IPS-NIHi7 (cell line): ENCODE measurements at regions not wholly inside any gene's neighbourhood (a gene's known extent, or its start where the extent isn't known, plus 50 kb on each side); places are given as distances from the start of the nearest gene placed in this dataset.
"Not testable (repeated sequence)": the region's sequence is repeated elsewhere in the genome, so short reads cannot be mapped to it uniquely, and the experiment has no call there.

Experiments
- DNase-seq: peaks from one replicate; pipeline ENCODE4 v3.0.0; 2012; ENCODE audit warnings: mixed read lengths; ENCODE audit errors: extremely low spot score

GRCh38 chr3:105093371-105094252 is 273.1 kb upstream of the ALCAM start:
- DNase-seq: no peak

GRCh38 chr3:105094588-105094987 is 272.1 kb upstream of the ALCAM start:
- DNase-seq: no peak

GRCh38 chr3:105096071-105096470 is 270.6 kb upstream of the ALCAM start:
- DNase-seq: no peak

- DNase-seq: no peak
Measured at GRCh38 chr3:105101603-105102002, 265.1 kb upstream of the ALCAM start.

- DNase-seq: no peak
Measured at GRCh38 chr3:105103139-105103538, 263.6 kb upstream of the ALCAM start.

- no peak for DNase-seq
Measured at GRCh38 chr3:105108823-105109222, 257.9 kb upstream of the ALCAM start.

- no peak for DNase-seq
Measured at GRCh38 chr3:105118905-105119304, 247.8 kb upstream of the ALCAM start.

- no peak for DNase-seq
Measured at GRCh38 chr3:105119801-105120340, 246.8 kb upstream of the ALCAM start.

- no peak for DNase-seq
Measured at GRCh38 chr3:105130911-105131310, 235.8 kb upstream of the ALCAM start.

- DNase-seq: no peak
Measured at GRCh38 chr3:105137911-105138310, 228.8 kb upstream of the ALCAM start.

GRCh38 chr3:105139881-105140560 is 226.7 kb upstream of the ALCAM start:
- no peak for DNase-seq

GRCh38 chr3:105140899-105141367 is 225.8 kb upstream of the ALCAM start:
- DNase-seq: no peak

- DNase-seq: no peak
Measured at GRCh38 chr3:105144837-105145236, 221.9 kb upstream of the ALCAM start.

GRCh38 chr3:105145511-105145910 is 221.2 kb upstream of the ALCAM start:
- no peak for DNase-seq

- DNase-seq: not testable (repeated sequence)
Measured at GRCh38 chr3:105149197-105149596, 217.5 kb upstream of the ALCAM start.

- DNase-seq: no peak
Measured at GRCh38 chr3:105152987-105153386, 213.7 kb upstream of the ALCAM start.

- no peak for DNase-seq
Measured at GRCh38 chr3:105154692-105155091, 212.0 kb upstream of the ALCAM start.

- DNase-seq: no peak
Measured at GRCh38 chr3:105157067-105157765, 209.5 kb upstream of the ALCAM start.

GRCh38 chr3:105157766-105158085 is 209.0 kb upstream of the ALCAM start:
- no peak for DNase-seq

GRCh38 chr3:105158286-105158685 is 208.4 kb upstream of the ALCAM start:
- DNase-seq: no peak

GRCh38 chr3:105162448-105162847 is 204.3 kb upstream of the ALCAM start:
- DNase-seq: no peak

- DNase-seq: no peak
Measured at GRCh38 chr3:105166893-105167292, 199.8 kb upstream of the ALCAM start.
